DND-41 (cell line): ENCODE measurements at regions not wholly inside any gene's neighbourhood (a gene's known extent, or its start where the extent isn't known, plus 50 kb on each side); places are given as distances from the start of the nearest gene placed in this dataset.
"Not testable (repeated sequence)": the region's sequence is repeated elsewhere in the genome, so short reads cannot be mapped to it uniquely, and the experiment has no call there.

ENCODE experiments used
- ATAC-seq: fragments of 200-7000 bp; cut with Tn5 transposase; 3 replicates; pipeline ENCODE4 v1.9.1; 2021; ENCODE audit warnings: low read depth; ENCODE audit not compliant: insufficient read depth
- DNase-seq: peaks from one replicate; pipeline ENCODE4 v3.0.0-alpha.2; 2020
- H2AFZ ChIP-seq: 2 replicates; pipeline ENCODE4 v1.6.0; 2012; ENCODE audit warnings: low read depth, low read length
- H3K27ac ChIP-seq: 2 replicates; pipeline ENCODE4 v1.5.1; 2012; ENCODE audit warnings: low read length, inconsistent platforms
- H3K27me3 ChIP-seq: fragments of 200-600 bp; sonication (generic); 2 replicates; pipeline ENCODE4 v1.6.0; 2012; ENCODE audit warnings: low read length, mild to moderate bottlenecking, inconsistent platforms; ENCODE audit not compliant: insufficient read depth, poor library complexity
- H3K36me3 ChIP-seq: 2 replicates; pipeline ENCODE4 v1.5.1; 2012; ENCODE audit warnings: low read length, inconsistent platforms; ENCODE audit not compliant: insufficient read depth
- H3K4me1 ChIP-seq: 2 replicates; pipeline ENCODE4 v1.5.1; 2012; ENCODE audit warnings: mild to moderate bottlenecking, low read length; ENCODE audit not compliant: insufficient read depth
- H3K4me2 ChIP-seq: 2 replicates; pipeline ENCODE4 v1.6.0; 2012; ENCODE audit warnings: mild to moderate bottlenecking, moderate library complexity, low read length, inconsistent platforms; ENCODE audit not compliant: insufficient read depth
- H3K4me3 ChIP-seq, 2 experiments: fragments of 200-600 bp in 1 of 2; shearing (Covaris generic) in 1 of 2; 2 replicates each; pipeline ENCODE4 v1.5.1; 2012 to 2016; ENCODE audit warnings: inconsistent platforms in 2 of 2, low read length in 2 of 2, mild to moderate bottlenecking in 2 of 2, low read depth in 1 of 2, moderate library complexity in 1 of 2
- H3K79me2 ChIP-seq: 2 replicates; pipeline ENCODE4 v1.6.0; 2012; ENCODE audit warnings: low read length, inconsistent platforms; ENCODE audit not compliant: insufficient read depth
- H3K9ac ChIP-seq: 2 replicates; pipeline ENCODE4 v1.6.0; 2012; ENCODE audit warnings: low read depth, mild to moderate bottlenecking, inconsistent platforms, low read length, moderate library complexity
- H3K9me3 ChIP-seq: 2 replicates; pipeline ENCODE4 v1.5.1; 2012; ENCODE audit warnings: low read length, moderate library complexity, mild to moderate bottlenecking, inconsistent platforms; ENCODE audit not compliant: insufficient read depth, severe bottlenecking
- H4K20me1 ChIP-seq: 2 replicates; pipeline ENCODE4 v1.6.0; 2012; ENCODE audit warnings: low read length; ENCODE audit not compliant: insufficient read depth
- EZH2 ChIP-seq: IDR thresholded peaks from 3 replicates; pipeline ENCODE4 v1.6.1; 2012; ENCODE audit warnings: borderline replicate concordance, low read depth, mild to moderate bottlenecking, moderate library complexity, low read length, inconsistent platforms; ENCODE audit not compliant: severe bottlenecking
- TF ChIP-seq, protein P1 (sequence below): IDR thresholded peaks from 2 replicates; pipeline ENCODE4 v1.5.1; 2012; ENCODE audit warnings: borderline replicate concordance, low read length, moderate library complexity, mild to moderate bottlenecking; ENCODE audit not compliant: poor library complexity, severe bottlenecking; ENCODE audit errors: extremely low read depth

DNA sequence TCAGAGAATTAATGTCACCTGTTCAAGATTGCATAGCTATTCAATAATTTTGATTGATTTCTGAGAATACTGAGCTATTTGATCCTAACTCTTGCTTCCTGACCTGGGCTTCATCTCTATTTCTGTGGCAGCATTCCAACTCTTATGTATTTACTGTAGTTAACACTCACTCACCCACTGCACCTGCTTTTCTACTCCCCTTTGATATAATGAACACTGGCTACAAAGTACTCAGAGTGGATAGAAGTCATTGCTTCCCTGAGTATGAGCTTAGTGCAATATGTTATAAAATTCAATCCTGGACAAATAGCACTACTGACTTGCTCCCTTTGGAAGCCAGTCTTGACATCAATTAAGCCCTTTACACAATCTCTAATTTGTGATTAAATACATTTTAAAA is 117.2 kb downstream of the APIP start:
- Histone ChIP-seq H4K20me1 (no peaks in the 10 kb centered on the region), H3K36me3 (no peaks in the 10 kb centered on the region), H3K4me2 (no peak overlapping the region), H3K79me2 (no peaks in the 10 kb centered on the region), H2AFZ (no peak overlapping the region), H3K27me3 (peaks cover 3% of the 10 kb centered on the region), H3K9ac (no peak overlapping the region), H3K4me3 (no peak overlapping the region), H3K27ac (no peak overlapping the region), H3K9me3 (no peaks in the 10 kb centered on the region), H3K4me1 (no peaks in the 10 kb centered on the region)
- DNase-seq (no peak), ATAC-seq (no peak)
- no peak for TF ChIP-seq EZH2
- TF ChIP-seq, protein P1, sequence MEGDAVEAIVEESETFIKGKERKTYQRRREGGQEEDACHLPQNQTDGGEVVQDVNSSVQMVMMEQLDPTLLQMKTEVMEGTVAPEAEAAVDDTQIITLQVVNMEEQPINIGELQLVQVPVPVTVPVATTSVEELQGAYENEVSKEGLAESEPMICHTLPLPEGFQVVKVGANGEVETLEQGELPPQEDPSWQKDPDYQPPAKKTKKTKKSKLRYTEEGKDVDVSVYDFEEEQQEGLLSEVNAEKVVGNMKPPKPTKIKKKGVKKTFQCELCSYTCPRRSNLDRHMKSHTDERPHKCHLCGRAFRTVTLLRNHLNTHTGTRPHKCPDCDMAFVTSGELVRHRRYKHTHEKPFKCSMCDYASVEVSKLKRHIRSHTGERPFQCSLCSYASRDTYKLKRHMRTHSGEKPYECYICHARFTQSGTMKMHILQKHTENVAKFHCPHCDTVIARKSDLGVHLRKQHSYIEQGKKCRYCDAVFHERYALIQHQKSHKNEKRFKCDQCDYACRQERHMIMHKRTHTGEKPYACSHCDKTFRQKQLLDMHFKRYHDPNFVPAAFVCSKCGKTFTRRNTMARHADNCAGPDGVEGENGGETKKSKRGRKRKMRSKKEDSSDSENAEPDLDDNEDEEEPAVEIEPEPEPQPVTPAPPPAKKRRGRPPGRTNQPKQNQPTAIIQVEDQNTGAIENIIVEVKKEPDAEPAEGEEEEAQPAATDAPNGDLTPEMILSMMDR = no peak

DNA sequence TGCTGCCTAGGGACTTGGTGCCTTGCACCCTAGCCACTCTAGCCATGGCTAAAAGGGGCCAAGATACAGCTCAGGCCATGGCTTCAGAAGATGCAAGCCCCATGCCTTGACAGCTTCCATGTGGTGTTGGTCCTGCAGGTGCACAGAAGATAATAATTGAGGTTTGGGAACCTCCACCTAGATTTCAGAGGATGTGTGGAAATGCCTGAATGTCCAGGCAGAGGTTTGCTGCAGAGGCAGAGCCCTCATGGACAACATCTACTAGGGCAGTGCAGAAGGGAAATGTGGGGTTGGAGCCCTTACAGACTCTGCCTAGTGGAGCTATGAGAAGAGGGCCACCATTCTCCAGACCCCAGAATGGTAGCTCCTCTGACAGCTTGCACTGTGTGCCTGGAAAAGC is 118.7 kb downstream of the APIP start:
- H3K4me3 ChIP-seq, ATAC-seq, H3K27ac ChIP-seq, H3K9ac ChIP-seq, H2AFZ ChIP-seq, H3K27me3 ChIP-seq, H3K4me1 ChIP-seq, H3K9me3 ChIP-seq, DNase-seq, H3K79me2 ChIP-seq, H3K36me3 ChIP-seq, H3K4me2 ChIP-seq, H4K20me1 ChIP-seq: not testable (repeated sequence)

DNA sequence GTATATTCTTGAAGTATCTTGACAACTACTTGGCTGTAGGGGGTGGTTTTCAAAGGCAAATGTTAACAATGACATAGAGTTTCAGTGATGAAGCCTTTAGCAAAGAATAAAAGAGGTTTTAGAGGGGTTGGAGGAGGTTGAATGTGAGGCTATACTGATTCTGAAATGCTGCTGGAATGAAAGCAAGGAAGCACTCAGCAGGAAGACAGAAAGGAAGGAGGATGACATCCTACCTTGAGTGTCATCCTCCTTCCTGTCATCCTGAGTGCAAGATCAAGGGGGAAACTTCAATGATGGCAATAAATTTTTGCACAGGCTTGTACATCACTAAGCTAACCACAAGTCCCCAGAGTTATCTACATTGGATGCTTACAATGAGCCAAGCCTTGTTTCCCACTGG is 120.5 kb downstream of the APIP start:
- H3K4me2 ChIP-seq = no peak overlapping the region
- H2AFZ ChIP-seq = no peak overlapping the region
- H3K27ac ChIP-seq = no peak overlapping the region
- DNase-seq (no peak), ATAC-seq (no peak)
- H3K9me3 ChIP-seq = no peaks in the 10 kb centered on the region
- no peaks in the 10 kb centered on the region for H3K79me2 ChIP-seq
- H3K27me3 ChIP-seq = peaks cover 4% of the 10 kb centered on the region
- no peaks in the 10 kb centered on the region for H3K36me3 ChIP-seq
- no peaks in the 10 kb centered on the region for H4K20me1 ChIP-seq
- TF ChIP-seq, protein P1 = no peak
- TF ChIP-seq EZH2 = no peak
- H3K9ac ChIP-seq = no peak overlapping the region
- H3K4me3 ChIP-seq = no peak overlapping the region
- H3K4me1 ChIP-seq = no peaks in the 10 kb centered on the region

DNA sequence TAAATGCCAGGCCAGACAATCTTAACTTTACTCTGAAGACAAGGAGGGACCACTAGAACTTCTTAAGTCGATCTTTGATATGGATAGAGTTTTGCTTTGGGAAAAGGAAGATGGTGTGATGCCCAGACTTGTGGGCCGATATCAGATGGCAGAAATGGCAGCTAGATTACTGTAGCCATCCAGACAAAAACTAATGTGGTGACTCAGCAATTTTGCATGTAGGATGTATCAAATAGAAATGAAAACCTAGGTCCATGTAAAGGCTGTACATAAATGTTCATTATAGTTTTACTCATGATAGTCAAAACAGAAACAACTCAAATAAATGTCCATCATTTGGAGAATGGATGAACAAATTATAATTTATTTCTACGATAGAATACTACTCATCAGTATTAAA is 121.5 kb downstream of the APIP start:
- no peaks in the 10 kb centered on the region for H3K4me1 ChIP-seq
- no peaks in the 10 kb centered on the region for H4K20me1 ChIP-seq
- H3K4me3 ChIP-seq = no peak overlapping the region
- no peak for ATAC-seq
- H3K4me2 ChIP-seq = no peak overlapping the region
- H3K9ac ChIP-seq = no peak overlapping the region
- H3K36me3 ChIP-seq = no peaks in the 10 kb centered on the region
- H3K27ac ChIP-seq = no peak overlapping the region
- H3K27me3 ChIP-seq = peaks cover 4% of the 10 kb centered on the region
- H3K79me2 ChIP-seq = no peaks in the 10 kb centered on the region
- no peak overlapping the region for H2AFZ ChIP-seq
- H3K9me3 ChIP-seq = no peaks in the 10 kb centered on the region
- no peak for DNase-seq
- no peak for TF ChIP-seq EZH2
- TF ChIP-seq, protein P1 = no peak
